DND-41 (cell line): ENCODE measurements at regions not wholly inside any gene's neighbourhood (a gene's known extent, or its start where the extent isn't known, plus 50 kb on each side); places are given as distances from the start of the nearest gene placed in this dataset.

ENCODE experiments used
- ATAC-seq: fragments of 200-7000 bp; cut with Tn5 transposase; 3 replicates; pipeline ENCODE4 v1.9.1; 2021; ENCODE audit warnings: low read depth; ENCODE audit not compliant: insufficient read depth
- DNase-seq: peaks from one replicate; pipeline ENCODE4 v3.0.0-alpha.2; 2020
- H2AFZ ChIP-seq: 2 replicates; pipeline ENCODE4 v1.6.0; 2012; ENCODE audit warnings: low read depth, low read length
- H3K27ac ChIP-seq: 2 replicates; pipeline ENCODE4 v1.5.1; 2012; ENCODE audit warnings: low read length, inconsistent platforms
- H3K27me3 ChIP-seq: fragments of 200-600 bp; sonication (generic); 2 replicates; pipeline ENCODE4 v1.6.0; 2012; ENCODE audit warnings: low read length, mild to moderate bottlenecking, inconsistent platforms; ENCODE audit not compliant: insufficient read depth, poor library complexity
- H3K36me3 ChIP-seq: 2 replicates; pipeline ENCODE4 v1.5.1; 2012; ENCODE audit warnings: low read length, inconsistent platforms; ENCODE audit not compliant: insufficient read depth
- H3K4me1 ChIP-seq: 2 replicates; pipeline ENCODE4 v1.5.1; 2012; ENCODE audit warnings: mild to moderate bottlenecking, low read length; ENCODE audit not compliant: insufficient read depth
- H3K4me2 ChIP-seq: 2 replicates; pipeline ENCODE4 v1.6.0; 2012; ENCODE audit warnings: mild to moderate bottlenecking, moderate library complexity, low read length, inconsistent platforms; ENCODE audit not compliant: insufficient read depth
- H3K4me3 ChIP-seq, 2 experiments: fragments of 200-600 bp in 1 of 2; shearing (Covaris generic) in 1 of 2; 2 replicates each; pipeline ENCODE4 v1.5.1; 2012 to 2016; ENCODE audit warnings: inconsistent platforms in 2 of 2, low read length in 2 of 2, mild to moderate bottlenecking in 2 of 2, low read depth in 1 of 2, moderate library complexity in 1 of 2
- H3K79me2 ChIP-seq: 2 replicates; pipeline ENCODE4 v1.6.0; 2012; ENCODE audit warnings: low read length, inconsistent platforms; ENCODE audit not compliant: insufficient read depth
- H3K9ac ChIP-seq: 2 replicates; pipeline ENCODE4 v1.6.0; 2012; ENCODE audit warnings: low read depth, mild to moderate bottlenecking, inconsistent platforms, low read length, moderate library complexity
- H3K9me3 ChIP-seq: 2 replicates; pipeline ENCODE4 v1.5.1; 2012; ENCODE audit warnings: low read length, moderate library complexity, mild to moderate bottlenecking, inconsistent platforms; ENCODE audit not compliant: insufficient read depth, severe bottlenecking
- H4K20me1 ChIP-seq: 2 replicates; pipeline ENCODE4 v1.6.0; 2012; ENCODE audit warnings: low read length; ENCODE audit not compliant: insufficient read depth
- EZH2 ChIP-seq: IDR thresholded peaks from 3 replicates; pipeline ENCODE4 v1.6.1; 2012; ENCODE audit warnings: borderline replicate concordance, low read depth, mild to moderate bottlenecking, moderate library complexity, low read length, inconsistent platforms; ENCODE audit not compliant: severe bottlenecking
- TF ChIP-seq, protein P1 (sequence below): IDR thresholded peaks from 2 replicates; pipeline ENCODE4 v1.5.1; 2012; ENCODE audit warnings: borderline replicate concordance, low read length, moderate library complexity, mild to moderate bottlenecking; ENCODE audit not compliant: poor library complexity, severe bottlenecking; ENCODE audit errors: extremely low read depth

DNA sequence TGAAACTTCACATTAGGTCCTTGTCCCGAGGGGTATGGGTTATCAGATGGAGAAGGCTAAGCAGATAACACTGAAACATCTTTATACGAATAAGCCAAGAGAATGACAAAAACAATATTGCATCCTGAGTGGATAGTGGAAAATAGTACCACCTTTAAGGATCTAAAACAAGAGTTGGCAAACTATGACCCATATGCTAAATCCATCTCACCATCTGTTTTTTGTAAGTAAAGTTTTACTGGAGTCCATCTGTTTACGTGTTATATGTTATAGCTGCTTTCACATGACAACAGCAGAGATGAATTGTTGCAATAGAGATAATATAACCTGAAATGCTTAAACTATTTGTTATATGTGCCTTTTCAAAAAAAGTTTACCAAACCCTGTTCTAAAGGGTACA is 76.1 kb upstream of the TRDN start:
- H3K36me3 ChIP-seq = no peaks in the 10 kb centered on the region
- H3K9ac ChIP-seq = no peak overlapping the region
- DNase-seq (no peak), ATAC-seq (no peak)
- H2AFZ ChIP-seq = no peak overlapping the region
- H3K27ac ChIP-seq = no peak overlapping the region
- no peak for TF ChIP-seq EZH2
- TF ChIP-seq, protein P1, sequence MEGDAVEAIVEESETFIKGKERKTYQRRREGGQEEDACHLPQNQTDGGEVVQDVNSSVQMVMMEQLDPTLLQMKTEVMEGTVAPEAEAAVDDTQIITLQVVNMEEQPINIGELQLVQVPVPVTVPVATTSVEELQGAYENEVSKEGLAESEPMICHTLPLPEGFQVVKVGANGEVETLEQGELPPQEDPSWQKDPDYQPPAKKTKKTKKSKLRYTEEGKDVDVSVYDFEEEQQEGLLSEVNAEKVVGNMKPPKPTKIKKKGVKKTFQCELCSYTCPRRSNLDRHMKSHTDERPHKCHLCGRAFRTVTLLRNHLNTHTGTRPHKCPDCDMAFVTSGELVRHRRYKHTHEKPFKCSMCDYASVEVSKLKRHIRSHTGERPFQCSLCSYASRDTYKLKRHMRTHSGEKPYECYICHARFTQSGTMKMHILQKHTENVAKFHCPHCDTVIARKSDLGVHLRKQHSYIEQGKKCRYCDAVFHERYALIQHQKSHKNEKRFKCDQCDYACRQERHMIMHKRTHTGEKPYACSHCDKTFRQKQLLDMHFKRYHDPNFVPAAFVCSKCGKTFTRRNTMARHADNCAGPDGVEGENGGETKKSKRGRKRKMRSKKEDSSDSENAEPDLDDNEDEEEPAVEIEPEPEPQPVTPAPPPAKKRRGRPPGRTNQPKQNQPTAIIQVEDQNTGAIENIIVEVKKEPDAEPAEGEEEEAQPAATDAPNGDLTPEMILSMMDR = no peak
- no peak overlapping the region for H3K4me2 ChIP-seq
- no peaks in the 10 kb centered on the region for H3K9me3 ChIP-seq
- no peaks in the 10 kb centered on the region for H3K79me2 ChIP-seq
- no peaks in the 10 kb centered on the region for H3K4me1 ChIP-seq
- no peaks in the 10 kb centered on the region for H3K27me3 ChIP-seq
- no peaks in the 10 kb centered on the region for H4K20me1 ChIP-seq
- H3K4me3 ChIP-seq = no peak overlapping the region

- Histone ChIP-seq H3K79me2 (no peaks in the 10 kb centered on the region), H2AFZ (no peak overlapping the region), H3K36me3 (no peaks in the 10 kb centered on the region), H3K4me2 (no peak overlapping the region), H3K27me3 (no peaks in the 10 kb centered on the region), H3K9ac (no peak overlapping the region), H3K9me3 (no peaks in the 10 kb centered on the region), H4K20me1 (no peaks in the 10 kb centered on the region), H3K27ac (no peak overlapping the region), H3K4me3 (no peak overlapping the region), H3K4me1 (no peaks in the 10 kb centered on the region)
- TF ChIP-seq EZH2 = no peak
- TF ChIP-seq, protein P1 = no peak
- DNase-seq (no peak), ATAC-seq (no peak)
Measured at GRCh38 chr6:123702943-123703342, 66.2 kb upstream of the TRDN start.

- H4K20me1 ChIP-seq = no peaks in the 10 kb centered on the region
- no peaks in the 10 kb centered on the region for H3K79me2 ChIP-seq
- H3K4me2 ChIP-seq = no peak overlapping the region
- no peak overlapping the region for H2AFZ ChIP-seq
- H3K27ac ChIP-seq = no peak overlapping the region
- no peak overlapping the region for H3K4me3 ChIP-seq
- H3K27me3 ChIP-seq = no peaks in the 10 kb centered on the region
- TF ChIP-seq, protein P1 = no peak
- no peak for TF ChIP-seq EZH2
- ATAC-seq (no peak), DNase-seq (no peak)
- H3K9me3 ChIP-seq = no peaks in the 10 kb centered on the region
- H3K36me3 ChIP-seq = no peaks in the 10 kb centered on the region
- H3K4me1 ChIP-seq = no peaks in the 10 kb centered on the region
- no peak overlapping the region for H3K9ac ChIP-seq
Measured at GRCh38 chr6:123687864-123688263, 51.1 kb upstream of the TRDN start.
